SK-N-SH (cell line): ENCODE measurements at regions not wholly inside any gene's neighbourhood (a gene's known extent, or its start where the extent isn't known, plus 50 kb on each side); places are given as distances from the start of the nearest gene placed in this dataset.

Source experiments
- CTCF ChIA-PET: fragments of 300-600, 350-600 bp; formaldehyde crosslinking; extraction: SDS; loops from one replicate; lab custom pipeline; 2021; lab: Yijun Ruan, JAX
- POLR2A ChIA-PET: fragments of 350-600 bp; sonication (Branson Sonifier 250); formaldehyde crosslinking; extraction: SDS; loops from one replicate; lab custom pipeline; 2020; ENCODE audit warnings: antibody characterized with exemption, inconsistent platforms; lab: Yijun Ruan, JAX
- DNase-seq: peaks from one replicate; pipeline ENCODE4 v3.0.0; 2012
- H2AFZ ChIP-seq: fragments of 200-600 bp; sonication (generic); 2 replicates; pipeline ENCODE4 v1.8.1; 2016; ENCODE audit warnings: antibody characterized with exemption, mild to moderate bottlenecking, low read depth
- H3F3A ChIP-seq: fragments of 200-600 bp; sonication (generic); replicated peaks from 2 replicates; pipeline ENCODE3; 2016; ENCODE audit warnings: antibody characterized with exemption, mild to moderate bottlenecking; ENCODE audit not compliant: insufficient read depth
- H3K27ac ChIP-seq, 2 experiments: fragments of 200-500 bp in 1 of 2; fragments of 200-600 bp in 1 of 2; sonication (Bioruptor generic) in 1 of 2; sonication (generic), shearing (Covaris generic) in 1 of 2; 2 replicates each; pipeline versions ENCODE4 v1.5.1 to v1.6.1; 2014 to 2016; ENCODE audit warnings: low read depth in 2 of 2, inconsistent platforms in 1 of 2, low read length in 1 of 2, mild to moderate bottlenecking in 1 of 2, mixed read lengths in 1 of 2
- H3K27me3 ChIP-seq: fragments of 200-600 bp; sonication (generic), shearing (Covaris generic); 2 replicates; pipeline ENCODE4 v1.6.1; 2016; ENCODE audit warnings: mixed run types; ENCODE audit not compliant: insufficient read depth
- H3K36me3 ChIP-seq, 2 experiments: fragments of 200-500 bp in 1 of 2; fragments of 200-600 bp in 1 of 2; sonication (Bioruptor generic) in 1 of 2; sonication (generic) in 1 of 2; replicated peaks in 1 of 2; 2 replicates each; pipeline versions ENCODE3 to v1.5.1; 2014 to 2016; ENCODE audit warnings: low read length in 1 of 2, mild to moderate bottlenecking in 1 of 2; ENCODE audit not compliant: insufficient read depth in 2 of 2, control insufficient read depth in 1 of 2
- H3K4me1 ChIP-seq, 2 experiments: fragments of 200-500 bp in 1 of 2; fragments of 200-600 bp in 1 of 2; sonication (Bioruptor generic) in 1 of 2; sonication (generic), shearing (Covaris generic) in 1 of 2; 2 replicates each; pipeline versions ENCODE4 v1.5.1 to v1.6.1; 2014 to 2016; ENCODE audit warnings: low read depth in 1 of 2, low read length in 1 of 2, mixed run types in 1 of 2; ENCODE audit not compliant: insufficient read depth in 2 of 2, control insufficient read depth in 1 of 2
- H3K4me2 ChIP-seq: fragments of 200-600 bp; sonication (generic), shearing (Covaris generic); 2 replicates; pipeline ENCODE4 v1.6.1; 2017; ENCODE audit warnings: mixed run types
- H3K4me3 ChIP-seq, 2 experiments: fragments of 200-500 bp in 1 of 2; fragments of 200-600 bp in 1 of 2; sonication (Bioruptor generic) in 1 of 2; sonication (generic), shearing (Covaris generic) in 1 of 2; 2 replicates each; pipeline versions ENCODE4 v1.5.1 to v1.8.1; 2014 to 2016; ENCODE audit warnings: low read depth in 2 of 2, inconsistent platforms in 1 of 2, low read length in 1 of 2, mild to moderate bottlenecking in 1 of 2, mixed read lengths in 1 of 2, moderate library complexity in 1 of 2
- H3K79me2 ChIP-seq: fragments of 200-600 bp; sonication (generic); 2 replicates; pipeline ENCODE4 v1.8.1; 2017; ENCODE audit warnings: mild to moderate bottlenecking; ENCODE audit not compliant: insufficient read depth
- H3K9ac ChIP-seq: fragments of 200-600 bp; sonication (generic); 2 replicates; pipeline ENCODE4 v1.6.1; 2017; ENCODE audit warnings: mixed run types
- H3K9me2 ChIP-seq: fragments of 200-600 bp; sonication (generic); 2 replicates; pipeline ENCODE4 v1.6.1; 2017; ENCODE audit warnings: mixed run types
- H3K9me3 ChIP-seq: fragments of 200-600 bp; sonication (generic); 2 replicates; pipeline ENCODE4 v1.6.1; 2017; ENCODE audit warnings: mixed run types, mild to moderate bottlenecking, moderate library complexity
- H4K20me1 ChIP-seq: fragments of 200-600 bp; sonication (generic); 2 replicates; pipeline ENCODE4 v1.6.1; 2017; ENCODE audit warnings: mild to moderate bottlenecking, mixed run types; ENCODE audit not compliant: insufficient read depth
- ELF1 ChIP-seq: IDR thresholded peaks from 2 replicates; pipeline ENCODE4 v1.4.0; 2012
- EP300 ChIP-seq, 2 experiments: IDR thresholded peaks; 2 replicates each; pipeline versions ENCODE4 v1.4.0 to v1.6.1; 2012; ENCODE audit warnings: borderline replicate concordance in 1 of 2, low read depth in 1 of 2, low read length in 1 of 2
- FOSL2 ChIP-seq: IDR thresholded peaks from 2 replicates; pipeline ENCODE4 v1.4.0; 2012; ENCODE audit warnings: low read depth, mild to moderate bottlenecking, moderate library complexity, borderline replicate concordance
- FOXJ3 ChIP-seq: sonication (generic); formaldehyde crosslinking; IDR thresholded peaks from 2 replicates; pipeline ENCODE4 v1.5.1; 2020; ENCODE audit warnings: mild to moderate bottlenecking, missing genetic modification reagents
- FOXM1 ChIP-seq: IDR thresholded peaks from 2 replicates; pipeline ENCODE4 v1.4.0; 2012; ENCODE audit warnings: low read depth, mild to moderate bottlenecking
- GABPA ChIP-seq: IDR thresholded peaks from 2 replicates; pipeline ENCODE4 v1.4.0; 2012; ENCODE audit warnings: low read depth, mild to moderate bottlenecking
- JUND ChIP-seq: IDR thresholded peaks from 2 replicates; pipeline ENCODE4 v1.4.0; 2012
- MEF2A ChIP-seq: IDR thresholded peaks from 2 replicates; pipeline ENCODE4 v1.4.0; 2012; ENCODE audit warnings: low read depth, borderline replicate concordance
- NFIC ChIP-seq: IDR thresholded peaks from 2 replicates; pipeline ENCODE4 v1.4.0; 2012; ENCODE audit warnings: borderline replicate concordance
- NRF1 ChIP-seq: IDR thresholded peaks from 2 replicates; pipeline ENCODE4 v1.6.1; 2012; ENCODE audit warnings: low read depth, mild to moderate bottlenecking, low read length
- RAD21 ChIP-seq: IDR thresholded peaks from 2 replicates; pipeline ENCODE4 v1.6.1; 2012; ENCODE audit warnings: mild to moderate bottlenecking, low read length
- RCOR1 ChIP-seq: fragments of 150-350 bp; IDR thresholded peaks from 2 replicates; pipeline ENCODE4 v1.6.1; 2017; ENCODE audit warnings: antibody characterized with exemption, low read length
- SIN3A ChIP-seq: IDR thresholded peaks from 2 replicates; pipeline ENCODE4 v1.6.1; 2012; ENCODE audit warnings: low read depth, mild to moderate bottlenecking, low read length, moderate library complexity, borderline replicate concordance
- SMC3 ChIP-seq: IDR thresholded peaks from 2 replicates; pipeline ENCODE4 v1.6.1; 2012; ENCODE audit warnings: low read depth, low read length, improper control_type of control experiment
- YY1 ChIP-seq: IDR thresholded peaks from 2 replicates; pipeline ENCODE4 v1.4.0; 2012; ENCODE audit warnings: low read depth, mild to moderate bottlenecking
- TF ChIP-seq, protein P1 (sequence below): fragments of 150-350 bp; IDR thresholded peaks from 2 replicates; pipeline ENCODE4 v1.6.1; 2016; ENCODE audit warnings: mild to moderate bottlenecking, low read depth, low read length
- TF ChIP-seq, protein P2 (sequence below): fragments of 200-600 bp; sonication (generic); IDR thresholded peaks from 2 replicates; pipeline ENCODE4 v1.6.1; 2017; ENCODE audit warnings: antibody characterized with exemption, mild to moderate bottlenecking, moderate library complexity
- TF ChIP-seq, protein P3 (sequence below): fragments of 150-350 bp; IDR thresholded peaks from 2 replicates; pipeline ENCODE4 v1.6.1; 2017; ENCODE audit warnings: antibody characterized with exemption, low read length, low read depth, borderline replicate concordance
- TF ChIP-seq, protein P4 (sequence below): IDR thresholded peaks from 2 replicates; pipeline ENCODE4 v1.4.0; 2012; ENCODE audit warnings: low read depth, borderline replicate concordance

DNA sequence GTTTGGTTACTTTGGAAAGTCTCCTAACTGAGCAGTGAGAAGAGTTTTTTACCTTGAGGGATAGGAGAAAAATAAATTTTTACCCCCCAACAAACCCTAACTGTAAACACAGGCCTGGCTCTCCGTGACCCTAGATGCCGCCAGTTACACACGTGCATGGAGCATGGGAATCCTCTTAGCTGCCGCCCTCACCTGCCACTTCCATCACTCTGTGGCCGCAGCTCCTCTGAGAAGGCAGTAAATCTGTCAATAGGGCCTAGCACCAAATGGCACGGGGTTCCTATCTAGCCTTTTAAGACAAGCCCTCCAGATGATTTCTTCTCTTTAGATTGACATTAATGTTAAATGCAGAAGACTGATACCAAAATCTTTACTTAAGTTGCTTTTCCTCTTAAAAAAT lies 330.3 kb upstream of the FAM241A start (continued):
- no peak for TF ChIP-seq YY1
- TF ChIP-seq ELF1: no peak
- no peak for TF ChIP-seq JUND
- TF ChIP-seq, all 33 proteins: peak for 0

DNA sequence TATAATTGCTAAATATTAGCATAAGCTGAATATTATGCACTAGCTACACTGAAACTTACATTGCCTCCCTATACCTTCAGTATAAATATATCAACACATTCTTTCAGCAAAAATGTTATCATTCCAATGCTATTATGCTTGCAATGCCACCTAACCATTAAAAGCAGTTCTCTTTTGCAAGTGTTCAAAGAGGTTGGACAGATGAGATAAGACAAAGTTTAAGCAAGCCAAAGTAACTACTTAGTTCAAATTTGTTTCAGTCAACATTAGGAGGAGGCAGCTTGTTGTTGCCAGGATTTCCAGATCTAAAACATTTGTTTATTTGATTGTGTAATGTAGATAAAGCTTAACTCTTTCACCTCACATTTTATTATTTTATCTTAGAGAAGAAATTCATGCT lies 323.9 kb upstream of the FAM241A start:
- Histone ChIP-seq H3K27me3 (no peaks in the 10 kb centered on the region; the same call in 1 of the 2 replicates), H3K36me3 (no peaks in the 10 kb centered on the region), H4K20me1 (no peaks in the 10 kb centered on the region), H3K9me3 (no peaks in the 10 kb centered on the region), H3K9ac (no peak overlapping the region), H2AFZ (no peak overlapping the region), H3F3A (no peaks in the 10 kb centered on the region), H3K9me2 (no peaks in the 10 kb centered on the region), H3K4me1 (no peaks in the 10 kb centered on the region), H3K4me2 (no peak overlapping the region), H3K4me3 (no peak overlapping the region), H3K27ac (no peak overlapping the region), H3K79me2 (no peaks in the 10 kb centered on the region)
- ChIA-PET POLR2A (no interaction called here), CTCF (interaction anchor here (1.5 kb wide), 1 partner anchor 33 kb away, joined by 4 read pairs; no protein-coding TSS in a partner anchor)
- TF ChIP-seq NRF1: no peak
- no peak for TF ChIP-seq RAD21
- TF ChIP-seq FOSL2: no peak
- TF ChIP-seq, protein P1, sequence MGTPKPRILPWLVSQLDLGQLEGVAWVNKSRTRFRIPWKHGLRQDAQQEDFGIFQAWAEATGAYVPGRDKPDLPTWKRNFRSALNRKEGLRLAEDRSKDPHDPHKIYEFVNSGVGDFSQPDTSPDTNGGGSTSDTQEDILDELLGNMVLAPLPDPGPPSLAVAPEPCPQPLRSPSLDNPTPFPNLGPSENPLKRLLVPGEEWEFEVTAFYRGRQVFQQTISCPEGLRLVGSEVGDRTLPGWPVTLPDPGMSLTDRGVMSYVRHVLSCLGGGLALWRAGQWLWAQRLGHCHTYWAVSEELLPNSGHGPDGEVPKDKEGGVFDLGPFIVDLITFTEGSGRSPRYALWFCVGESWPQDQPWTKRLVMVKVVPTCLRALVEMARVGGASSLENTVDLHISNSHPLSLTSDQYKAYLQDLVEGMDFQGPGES: no peak
- TF ChIP-seq, protein P2, sequence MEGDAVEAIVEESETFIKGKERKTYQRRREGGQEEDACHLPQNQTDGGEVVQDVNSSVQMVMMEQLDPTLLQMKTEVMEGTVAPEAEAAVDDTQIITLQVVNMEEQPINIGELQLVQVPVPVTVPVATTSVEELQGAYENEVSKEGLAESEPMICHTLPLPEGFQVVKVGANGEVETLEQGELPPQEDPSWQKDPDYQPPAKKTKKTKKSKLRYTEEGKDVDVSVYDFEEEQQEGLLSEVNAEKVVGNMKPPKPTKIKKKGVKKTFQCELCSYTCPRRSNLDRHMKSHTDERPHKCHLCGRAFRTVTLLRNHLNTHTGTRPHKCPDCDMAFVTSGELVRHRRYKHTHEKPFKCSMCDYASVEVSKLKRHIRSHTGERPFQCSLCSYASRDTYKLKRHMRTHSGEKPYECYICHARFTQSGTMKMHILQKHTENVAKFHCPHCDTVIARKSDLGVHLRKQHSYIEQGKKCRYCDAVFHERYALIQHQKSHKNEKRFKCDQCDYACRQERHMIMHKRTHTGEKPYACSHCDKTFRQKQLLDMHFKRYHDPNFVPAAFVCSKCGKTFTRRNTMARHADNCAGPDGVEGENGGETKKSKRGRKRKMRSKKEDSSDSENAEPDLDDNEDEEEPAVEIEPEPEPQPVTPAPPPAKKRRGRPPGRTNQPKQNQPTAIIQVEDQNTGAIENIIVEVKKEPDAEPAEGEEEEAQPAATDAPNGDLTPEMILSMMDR: no peak
- TF ChIP-seq JUND: no peak
- TF ChIP-seq FOXM1: no peak
- no peak for TF ChIP-seq NFIC
- TF ChIP-seq, protein P3, sequence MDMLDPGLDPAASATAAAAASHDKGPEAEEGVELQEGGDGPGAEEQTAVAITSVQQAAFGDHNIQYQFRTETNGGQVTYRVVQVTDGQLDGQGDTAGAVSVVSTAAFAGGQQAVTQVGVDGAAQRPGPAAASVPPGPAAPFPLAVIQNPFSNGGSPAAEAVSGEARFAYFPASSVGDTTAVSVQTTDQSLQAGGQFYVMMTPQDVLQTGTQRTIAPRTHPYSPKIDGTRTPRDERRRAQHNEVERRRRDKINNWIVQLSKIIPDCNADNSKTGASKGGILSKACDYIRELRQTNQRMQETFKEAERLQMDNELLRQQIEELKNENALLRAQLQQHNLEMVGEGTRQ: no peak
- no peak for TF ChIP-seq MEF2A
- TF ChIP-seq FOXJ3 (CRISPR knock-in tag): no peak
- no peak for TF ChIP-seq RCOR1
- no peak for TF ChIP-seq GABPA
- TF ChIP-seq SMC3: no peak
- TF ChIP-seq EP300 (IDR thresholded peaks at IDR 0.05; ENCODE audit: borderline replicate concordance in 1 of 2, low read depth in 1 of 2, low read length in 1 of 2): no peak
- TF ChIP-seq, protein P4, sequence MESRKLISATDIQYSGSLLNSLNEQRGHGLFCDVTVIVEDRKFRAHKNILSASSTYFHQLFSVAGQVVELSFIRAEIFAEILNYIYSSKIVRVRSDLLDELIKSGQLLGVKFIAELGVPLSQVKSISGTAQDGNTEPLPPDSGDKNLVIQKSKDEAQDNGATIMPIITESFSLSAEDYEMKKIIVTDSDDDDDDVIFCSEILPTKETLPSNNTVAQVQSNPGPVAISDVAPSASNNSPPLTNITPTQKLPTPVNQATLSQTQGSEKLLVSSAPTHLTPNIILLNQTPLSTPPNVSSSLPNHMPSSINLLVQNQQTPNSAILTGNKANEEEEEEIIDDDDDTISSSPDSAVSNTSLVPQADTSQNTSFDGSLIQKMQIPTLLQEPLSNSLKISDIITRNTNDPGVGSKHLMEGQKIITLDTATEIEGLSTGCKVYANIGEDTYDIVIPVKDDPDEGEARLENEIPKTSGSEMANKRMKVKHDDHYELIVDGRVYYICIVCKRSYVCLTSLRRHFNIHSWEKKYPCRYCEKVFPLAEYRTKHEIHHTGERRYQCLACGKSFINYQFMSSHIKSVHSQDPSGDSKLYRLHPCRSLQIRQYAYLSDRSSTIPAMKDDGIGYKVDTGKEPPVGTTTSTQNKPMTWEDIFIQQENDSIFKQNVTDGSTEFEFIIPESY: no peak
- no peak for TF ChIP-seq YY1
- TF ChIP-seq SIN3A: no peak
- DNase-seq: no peak
